Cardiac muscle cell (in vitro differentiated cells and primary cell): ENCODE measurements at regions not wholly inside any gene's neighbourhood (a gene's known extent, or its start where the extent isn't known, plus 50 kb on each side); places are given as distances from the start of the nearest gene placed in this dataset.
A peak's percentile ranks its signal among the peaks of the same experiment; 100 is the strongest.

Experiments used
- DNase-seq, 2 donors: peaks; one replicate each; pipeline versions ENCODE4 v3.0.0 to v3.0.0-alpha.2; 2010 to 2017; ENCODE audit warnings: low read depth in 1 of 2, low spot score in 1 of 2
- H3K27ac ChIP-seq: fragments of 200-600 bp; sonication (generic); 2 replicates; pipeline ENCODE4 v1.5.1; 2016
- H3K27me3 ChIP-seq: fragments of 200-600 bp; sonication (generic); 2 replicates; pipeline ENCODE4 v1.6.0; 2016; ENCODE audit warnings: control low read depth
- H3K36me3 ChIP-seq: fragments of 200-600 bp; sonication (generic); 2 replicates; pipeline ENCODE4 v1.5.1; 2016; ENCODE audit warnings: control low read depth
- H3K4me1 ChIP-seq: fragments of 200-600 bp; sonication (generic); 2 replicates; pipeline ENCODE4 v1.8.1; 2017; ENCODE audit warnings: low read depth, mild to moderate bottlenecking, mixed run types
- H3K4me3 ChIP-seq: fragments of 200-600 bp; sonication (generic); 2 replicates; pipeline ENCODE4 v1.5.1; 2016; ENCODE audit warnings: mild to moderate bottlenecking
- H3K9me3 ChIP-seq: fragments of 200-600 bp; sonication (generic); 2 replicates; pipeline ENCODE4 v1.5.1; 2017; ENCODE audit warnings: low read depth, mild to moderate bottlenecking, control low read depth
- CTCF ChIP-seq: IDR thresholded peaks from 2 replicates; pipeline ENCODE4 v1.5.1; 2012; ENCODE audit warnings: low read depth, mild to moderate bottlenecking, low read length

GRCh38 chr1:114227059-114227458 lies 73.4 kb upstream of the SYT6 start:
- Histone ChIP-seq H3K27me3 (peaks cover 9% of the 10 kb centered on the region), H3K36me3 (no peaks in the 10 kb centered on the region), H3K9me3 (no peaks in the 10 kb centered on the region), H3K4me3 (no peak overlapping the region), H3K4me1 (no peaks in the 10 kb centered on the region), H3K27ac (no peak overlapping the region)
- no peak for TF ChIP-seq CTCF
- DNase-seq = no peak

GRCh38 chr1:114224196-114224907 lies 70.7 kb upstream of the SYT6 start:
- no peaks in the 10 kb centered on the region for H3K4me1 ChIP-seq
- no peaks in the 10 kb centered on the region for H3K9me3 ChIP-seq
- H3K27me3 ChIP-seq = no peaks in the 10 kb centered on the region
- H3K36me3 ChIP-seq = no peaks in the 10 kb centered on the region
- DNase-seq = peak; percentile 23 to 62
- no peak for TF ChIP-seq CTCF
- no peak overlapping the region for H3K27ac ChIP-seq
- no peak overlapping the region for H3K4me3 ChIP-seq

- no peak for TF ChIP-seq CTCF
- Histone ChIP-seq H3K4me3 (no peak overlapping the region), H3K27ac (no peak overlapping the region), H3K27me3 (no peaks in the 10 kb centered on the region), H3K36me3 (no peaks in the 10 kb centered on the region), H3K4me1 (no peaks in the 10 kb centered on the region), H3K9me3 (no peaks in the 10 kb centered on the region)
- no peak for DNase-seq
These were observed 69.3 kb upstream of the SYT6 start for GRCh38 chr1:114222920-114223319.

GRCh38 chr1:114219172-114219868 lies 65.7 kb upstream of the SYT6 start:
- peak; percentile 17 to 37 for DNase-seq
- Histone ChIP-seq H3K4me1 (no peaks in the 10 kb centered on the region), H3K27me3 (no peaks in the 10 kb centered on the region), H3K4me3 (no peak overlapping the region), H3K9me3 (no peaks in the 10 kb centered on the region), H3K36me3 (no peaks in the 10 kb centered on the region), H3K27ac (no peak overlapping the region)
- peak; percentile 43 for TF ChIP-seq CTCF

- Histone ChIP-seq H3K4me3 (no peak overlapping the region), H3K4me1 (no peaks in the 10 kb centered on the region), H3K27ac (no peak overlapping the region), H3K36me3 (no peaks in the 10 kb centered on the region), H3K9me3 (no peaks in the 10 kb centered on the region), H3K27me3 (no peaks in the 10 kb centered on the region)
- TF ChIP-seq CTCF = no peak
- DNase-seq = peak in 1 of 2 donors; percentile 17
These were observed 64.9 kb upstream of the SYT6 start for GRCh38 chr1:114218361-114219171.
